HFFc6 (cell line): ENCODE measurements at regions not wholly inside any gene's neighbourhood (a gene's known extent, or its start where the extent isn't known, plus 50 kb on each side); places are given as distances from the start of the nearest gene placed in this dataset.
"Not testable (repeated sequence)": the region's sequence is repeated elsewhere in the genome, so short reads cannot be mapped to it uniquely, and the experiment has no call there.

Experiments
- DNase-seq: peaks from one replicate; pipeline ENCODE4 v3.0.0-alpha.2; 2018
- H3K27ac Mint-ChIP-seq: 2 replicates; pipeline ENCODE4 v1.8.0; 2020; ENCODE audit warnings: mild to moderate bottlenecking, mixed read lengths
- H3K27me3 Mint-ChIP-seq: 2 replicates; pipeline ENCODE4 v1.8.0; 2021; ENCODE audit warnings: mild to moderate bottlenecking, moderate library complexity, mixed read lengths; ENCODE audit not compliant: insufficient read depth
- H3K36me3 Mint-ChIP-seq: 2 replicates; pipeline ENCODE4 v1.8.0; 2021; ENCODE audit warnings: low read depth, mixed read lengths
- H3K4me1 Mint-ChIP-seq: 2 replicates; pipeline ENCODE4 v1.8.0; 2020; ENCODE audit warnings: low read depth, mixed read lengths
- H3K4me3 Mint-ChIP-seq: 2 replicates; pipeline ENCODE4 v1.8.0; 2020; ENCODE audit warnings: mild to moderate bottlenecking, moderate library complexity, mixed read lengths
- H3K9me3 Mint-ChIP-seq: 2 replicates; pipeline ENCODE4 v1.8.0; 2020; ENCODE audit warnings: mild to moderate bottlenecking, mixed read lengths
- TF ChIP-seq, protein P1 (sequence below): fragments of 200-600 bp; sonication (generic); IDR thresholded peaks from 2 replicates; pipeline ENCODE4 v1.5.0; 2021; ENCODE audit warnings: antibody characterized with exemption, mild to moderate bottlenecking

DNA sequence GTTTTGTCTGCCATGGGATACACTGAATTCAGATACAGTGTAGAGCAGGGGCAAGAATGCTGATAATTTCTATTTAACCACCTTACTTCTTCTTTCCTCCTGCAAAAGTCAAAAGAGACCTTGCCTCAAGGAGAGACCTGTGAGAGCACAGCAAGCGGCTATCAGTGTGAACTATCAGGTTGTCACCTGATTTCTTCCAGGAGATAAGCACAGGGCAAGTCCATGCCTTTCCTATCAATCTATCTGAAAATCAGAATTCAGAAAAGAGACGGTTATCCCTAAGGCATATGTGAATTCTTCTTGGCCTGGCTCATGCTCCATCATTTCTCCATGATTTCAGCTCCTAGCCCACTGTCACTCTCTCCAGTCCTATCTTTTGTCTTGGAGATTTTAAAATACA, 128.9 kb upstream of the CCND2 start:
- H3K27ac Mint-ChIP-seq, result no peak overlapping the region
- H3K4me3 Mint-ChIP-seq, result no peak overlapping the region
- H3K9me3 Mint-ChIP-seq, result peaks cover 10% of the 10 kb centered on the region
- H3K4me1 Mint-ChIP-seq, result no peaks in the 10 kb centered on the region
- H3K27me3 Mint-ChIP-seq, result peaks cover 8% of the 10 kb centered on the region
- TF ChIP-seq, protein P1, sequence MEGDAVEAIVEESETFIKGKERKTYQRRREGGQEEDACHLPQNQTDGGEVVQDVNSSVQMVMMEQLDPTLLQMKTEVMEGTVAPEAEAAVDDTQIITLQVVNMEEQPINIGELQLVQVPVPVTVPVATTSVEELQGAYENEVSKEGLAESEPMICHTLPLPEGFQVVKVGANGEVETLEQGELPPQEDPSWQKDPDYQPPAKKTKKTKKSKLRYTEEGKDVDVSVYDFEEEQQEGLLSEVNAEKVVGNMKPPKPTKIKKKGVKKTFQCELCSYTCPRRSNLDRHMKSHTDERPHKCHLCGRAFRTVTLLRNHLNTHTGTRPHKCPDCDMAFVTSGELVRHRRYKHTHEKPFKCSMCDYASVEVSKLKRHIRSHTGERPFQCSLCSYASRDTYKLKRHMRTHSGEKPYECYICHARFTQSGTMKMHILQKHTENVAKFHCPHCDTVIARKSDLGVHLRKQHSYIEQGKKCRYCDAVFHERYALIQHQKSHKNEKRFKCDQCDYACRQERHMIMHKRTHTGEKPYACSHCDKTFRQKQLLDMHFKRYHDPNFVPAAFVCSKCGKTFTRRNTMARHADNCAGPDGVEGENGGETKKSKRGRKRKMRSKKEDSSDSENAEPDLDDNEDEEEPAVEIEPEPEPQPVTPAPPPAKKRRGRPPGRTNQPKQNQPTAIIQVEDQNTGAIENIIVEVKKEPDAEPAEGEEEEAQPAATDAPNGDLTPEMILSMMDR, result no peak
- no peaks in the 10 kb centered on the region; the same call in 1 of the 2 replicates for H3K36me3 Mint-ChIP-seq
- no peak for DNase-seq

DNA sequence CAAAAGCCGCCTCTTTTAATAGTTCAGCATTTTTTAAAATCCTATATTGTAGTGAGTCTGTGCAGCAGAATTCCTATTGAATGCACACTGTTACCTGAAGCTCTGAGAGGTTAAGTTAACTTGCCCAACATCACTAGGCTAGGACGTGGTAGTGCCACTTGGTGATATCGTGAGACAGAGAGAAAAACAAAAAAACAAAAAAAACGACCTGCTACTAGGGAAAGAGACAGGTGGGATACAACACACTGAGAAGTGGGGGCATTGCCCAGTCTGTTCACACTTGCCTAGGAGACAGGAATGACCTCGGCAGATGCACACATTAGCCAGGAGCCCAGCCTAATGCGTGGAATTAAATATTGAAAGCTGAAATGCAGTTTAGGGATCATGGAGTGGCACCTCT, 129.7 kb upstream of the CCND2 start:
- Mint-ChIP-seq H3K4me1 (no peaks in the 10 kb centered on the region), H3K27me3 (peaks cover 6% of the 10 kb centered on the region), H3K9me3 (peaks cover 7% of the 10 kb centered on the region), H3K27ac (no peak overlapping the region), H3K36me3 (no peaks in the 10 kb centered on the region; the same call in 1 of the 2 replicates), H3K4me3 (no peak overlapping the region)
- no peak for DNase-seq
- TF ChIP-seq, protein P1, result peak; percentile 35

DNA sequence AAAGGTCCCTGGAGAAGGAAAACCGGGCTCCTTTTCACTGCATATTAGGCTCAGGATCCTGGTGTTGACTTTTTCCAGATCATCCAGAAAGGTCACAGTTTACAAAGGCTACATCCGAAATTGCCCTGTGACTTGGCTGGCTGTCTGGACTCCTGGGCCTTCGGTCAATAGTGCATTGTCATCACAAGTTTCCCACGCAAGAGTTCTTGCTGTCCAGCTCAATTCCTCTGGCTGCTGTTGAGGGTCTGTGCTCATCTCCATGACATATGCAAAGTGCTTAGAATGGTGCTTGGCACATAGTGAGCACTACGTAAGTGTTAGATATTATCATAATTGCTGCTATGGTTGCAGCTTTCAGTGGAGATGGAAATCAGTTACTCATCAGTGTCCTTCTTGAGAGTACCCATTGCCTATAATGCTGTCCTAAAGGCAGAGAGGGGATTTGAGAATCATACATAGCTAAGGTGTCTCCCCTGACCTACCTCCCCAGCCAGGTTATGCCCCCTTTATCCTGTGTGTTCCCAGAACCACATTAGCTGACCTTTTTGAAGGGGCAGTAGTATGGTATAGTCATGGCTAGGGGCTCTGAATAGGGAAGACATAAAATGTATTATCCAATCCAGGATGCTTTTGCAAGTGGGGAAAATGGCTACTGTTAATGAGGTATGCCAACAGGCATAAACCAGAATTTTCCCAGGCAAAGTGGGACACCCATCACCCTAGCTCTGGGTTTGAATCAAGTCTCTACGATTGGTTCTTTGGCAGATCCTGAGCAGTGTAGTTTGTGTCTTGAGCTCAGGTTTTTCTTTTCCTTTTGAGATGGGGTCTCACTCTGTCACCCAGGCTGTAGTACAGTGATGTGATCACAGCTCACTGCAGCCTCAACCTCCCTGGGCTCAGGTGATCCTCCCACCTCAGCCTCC, 132.0 kb upstream of the CCND2 start:
- H3K36me3 Mint-ChIP-seq, result no peaks in the 10 kb centered on the region; the same call in 1 of the 2 replicates
- no peak overlapping the region for H3K4me3 Mint-ChIP-seq
- TF ChIP-seq, protein P1, result no peak
- peaks cover 6% of the 10 kb centered on the region for H3K9me3 Mint-ChIP-seq
- DNase-seq, result no peak
- peaks cover 3% of the 10 kb centered on the region; the same call in 1 of the 2 replicates for H3K27me3 Mint-ChIP-seq
- no peak overlapping the region for H3K27ac Mint-ChIP-seq
- H3K4me1 Mint-ChIP-seq, result no peaks in the 10 kb centered on the region

DNA sequence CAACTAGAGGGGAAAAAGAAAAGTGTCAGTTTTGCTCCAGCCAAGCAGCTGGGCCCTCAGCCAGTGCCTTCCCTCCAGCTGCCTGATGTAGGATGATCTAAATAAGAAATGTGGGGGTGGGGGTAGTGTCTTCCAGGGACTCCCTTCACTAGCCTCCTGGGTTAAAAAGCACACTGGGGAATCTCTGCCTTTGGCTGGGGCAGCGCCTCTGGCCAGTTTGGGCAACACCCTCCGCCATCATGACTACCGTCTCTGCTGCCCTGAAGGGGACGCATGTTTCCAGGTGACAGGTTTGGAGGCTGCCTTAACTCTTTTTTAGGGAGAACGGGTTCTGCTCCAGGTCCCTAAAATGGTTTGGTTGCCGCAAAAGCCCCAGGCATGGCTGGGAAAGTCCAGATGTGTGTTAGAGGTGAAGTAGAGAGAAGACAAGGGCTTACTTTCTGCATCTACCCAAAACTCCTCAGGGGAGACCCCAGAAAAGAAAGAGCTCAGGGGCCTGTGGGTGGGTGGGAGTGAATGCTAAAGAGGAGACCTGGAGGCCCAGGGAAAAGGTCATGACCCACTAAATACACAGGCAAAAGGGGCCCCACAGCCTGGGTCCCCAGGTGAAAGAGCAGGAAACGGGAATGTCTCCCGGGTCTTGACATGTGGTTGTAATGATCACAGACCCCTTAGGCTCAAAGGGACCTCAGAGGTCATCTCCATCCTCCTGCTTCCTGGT, 132.8 kb upstream of the CCND2 start:
- peaks cover 3% of the 10 kb centered on the region; the same call in 1 of the 2 replicates for H3K27me3 Mint-ChIP-seq
- no peaks in the 10 kb centered on the region; the same call in 1 of the 2 replicates for H3K36me3 Mint-ChIP-seq
- peaks cover 6% of the 10 kb centered on the region for H3K9me3 Mint-ChIP-seq
- H3K27ac Mint-ChIP-seq, result no peak overlapping the region
- H3K4me3 Mint-ChIP-seq, result no peak overlapping the region
- no peak for DNase-seq
- TF ChIP-seq, protein P1, result no peak
- no peaks in the 10 kb centered on the region for H3K4me1 Mint-ChIP-seq

DNA sequence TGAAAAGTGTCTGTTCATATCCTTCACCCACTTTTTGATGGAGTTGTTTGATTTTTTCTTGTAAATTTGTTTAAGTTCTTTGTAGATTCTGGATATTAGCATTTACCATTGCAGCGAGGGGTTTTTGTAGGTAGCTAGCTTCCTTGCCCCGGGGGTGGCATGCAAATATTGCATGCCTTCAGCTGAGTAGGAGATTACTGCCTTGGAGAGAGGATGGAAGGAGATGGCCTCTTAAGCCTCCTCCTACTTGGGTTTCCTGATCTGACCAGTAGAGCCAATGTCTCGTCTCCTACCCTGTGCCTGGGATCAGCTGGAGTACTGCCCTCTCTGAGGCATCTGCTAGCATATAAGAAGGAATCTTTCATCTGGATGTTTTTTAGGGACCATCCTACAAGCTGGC, 134.4 kb upstream of the CCND2 start:
- Mint-ChIP-seq H3K36me3 (no peaks in the 10 kb centered on the region), H3K4me3 (no peak overlapping the region), H3K27ac (no peak overlapping the region), H3K27me3 (peaks cover 3% of the 10 kb centered on the region; the same call in 1 of the 2 replicates), H3K9me3 (no peaks in the 10 kb centered on the region; the same call in 1 of the 2 replicates), H3K4me1 (no peaks in the 10 kb centered on the region)
- DNase-seq, result no peak
- TF ChIP-seq, protein P1, result no peak

DNA sequence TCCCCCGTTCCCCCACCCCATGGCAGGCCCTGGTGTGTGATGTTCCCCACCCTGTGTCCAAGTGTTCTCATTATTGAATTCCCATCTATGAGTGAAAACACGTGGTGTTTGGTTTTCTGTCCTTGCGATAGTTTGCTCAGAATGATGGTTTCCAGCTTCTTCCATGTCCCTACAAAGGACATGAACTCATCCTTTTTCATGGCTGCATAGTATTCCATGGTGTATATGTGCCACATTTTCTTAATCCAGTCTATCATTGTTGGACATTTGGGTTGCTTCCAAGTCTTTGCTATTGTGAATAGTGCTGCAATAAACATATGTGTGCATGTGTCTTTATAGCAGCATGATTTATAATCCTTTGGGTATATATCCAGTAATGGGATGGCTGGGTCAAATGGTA, 135.0 kb upstream of the CCND2 start:
- H3K36me3 Mint-ChIP-seq, H3K27ac Mint-ChIP-seq, DNase-seq, H3K4me3 Mint-ChIP-seq, H3K4me1 Mint-ChIP-seq, H3K9me3 Mint-ChIP-seq, H3K27me3 Mint-ChIP-seq: not testable (repeated sequence)
